ENCODE measurements at regions not wholly inside any gene's neighbourhood (a gene's known extent, or its start where the extent isn't known, plus 50 kb on each side); places are given as distances from the start of the nearest gene placed in this dataset.

DNA sequence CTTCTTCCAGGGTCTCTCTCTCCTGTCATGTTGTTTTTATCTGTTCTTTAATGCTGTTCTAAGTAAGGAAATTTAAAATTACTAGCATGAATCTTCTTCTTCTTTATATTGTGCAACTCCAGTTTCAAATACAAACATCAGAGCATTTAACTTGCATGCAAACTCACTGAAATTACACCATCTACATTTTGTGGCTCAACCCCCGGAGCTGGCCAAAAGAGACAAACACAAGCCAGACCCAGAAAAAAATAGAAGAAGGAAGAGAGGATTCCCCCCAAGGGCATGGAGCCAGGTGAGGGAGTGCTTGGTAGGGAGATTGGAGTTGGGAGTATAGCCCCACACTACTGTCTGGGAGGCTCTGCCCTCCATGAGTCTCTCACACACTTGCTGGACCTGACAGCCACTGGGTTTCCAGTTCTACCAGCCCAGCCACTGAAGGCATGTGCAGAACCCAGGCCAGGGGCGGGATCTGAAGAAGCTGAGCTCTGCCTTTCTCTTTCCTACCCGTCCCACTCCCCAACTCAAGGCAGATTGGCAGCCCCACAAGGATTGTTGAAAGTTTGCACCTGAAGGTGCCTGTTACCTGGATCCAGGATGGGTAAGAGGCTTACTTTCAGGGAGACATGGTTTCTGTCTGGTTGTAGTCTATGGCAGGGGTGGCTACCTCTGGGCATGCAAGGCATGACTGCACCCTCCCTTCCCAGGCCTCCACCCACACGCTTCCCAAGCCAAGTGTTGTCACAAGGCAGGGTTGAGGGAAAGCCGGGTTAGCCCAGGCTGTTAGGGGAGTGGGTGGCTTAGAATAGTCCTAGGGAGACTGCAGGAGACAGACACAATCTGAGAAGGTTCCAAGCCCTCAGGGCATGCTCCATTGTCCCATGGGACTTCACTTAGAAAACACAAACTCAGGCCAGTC is 297.2 kb downstream of the TGFB2 start:
- TF ChIP-seq, protein P1, sequence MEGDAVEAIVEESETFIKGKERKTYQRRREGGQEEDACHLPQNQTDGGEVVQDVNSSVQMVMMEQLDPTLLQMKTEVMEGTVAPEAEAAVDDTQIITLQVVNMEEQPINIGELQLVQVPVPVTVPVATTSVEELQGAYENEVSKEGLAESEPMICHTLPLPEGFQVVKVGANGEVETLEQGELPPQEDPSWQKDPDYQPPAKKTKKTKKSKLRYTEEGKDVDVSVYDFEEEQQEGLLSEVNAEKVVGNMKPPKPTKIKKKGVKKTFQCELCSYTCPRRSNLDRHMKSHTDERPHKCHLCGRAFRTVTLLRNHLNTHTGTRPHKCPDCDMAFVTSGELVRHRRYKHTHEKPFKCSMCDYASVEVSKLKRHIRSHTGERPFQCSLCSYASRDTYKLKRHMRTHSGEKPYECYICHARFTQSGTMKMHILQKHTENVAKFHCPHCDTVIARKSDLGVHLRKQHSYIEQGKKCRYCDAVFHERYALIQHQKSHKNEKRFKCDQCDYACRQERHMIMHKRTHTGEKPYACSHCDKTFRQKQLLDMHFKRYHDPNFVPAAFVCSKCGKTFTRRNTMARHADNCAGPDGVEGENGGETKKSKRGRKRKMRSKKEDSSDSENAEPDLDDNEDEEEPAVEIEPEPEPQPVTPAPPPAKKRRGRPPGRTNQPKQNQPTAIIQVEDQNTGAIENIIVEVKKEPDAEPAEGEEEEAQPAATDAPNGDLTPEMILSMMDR (IDR thresholded peaks at IDR 0.05) = no peak
- Histone ChIP-seq H3K4me1 (no peaks in the 10 kb centered on the region), H3K27ac (no peak overlapping the region), H3K4me3 (no peak overlapping the region), H3K36me3 (no peaks in the 10 kb centered on the region), H3K9me3 (no peaks in the 10 kb centered on the region), H3K27me3 (no peaks in the 10 kb centered on the region)
- DNase-seq = no peak
- intact Hi-C loops (cut with DNase I) = no loop called here
- ATAC-seq = peak; percentile 42

DNA sequence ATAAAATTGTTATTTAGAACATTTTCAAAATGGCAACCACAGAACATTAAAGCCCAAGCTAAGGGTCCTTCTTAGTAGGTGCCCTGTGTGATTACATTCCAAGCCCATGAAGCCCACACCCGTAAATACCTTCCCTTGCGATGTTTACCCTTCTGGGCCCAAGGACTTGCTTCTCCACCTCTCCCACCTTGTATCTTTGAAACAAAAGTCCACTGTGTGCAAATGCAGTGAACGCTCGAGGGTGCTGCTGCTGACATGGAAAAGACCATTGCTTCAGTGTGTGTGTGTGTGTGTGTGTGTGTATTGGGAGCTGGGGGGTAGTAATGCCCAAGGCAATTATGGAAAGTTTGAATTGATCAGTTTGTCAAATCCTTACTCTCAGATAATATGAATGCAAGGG is 298.1 kb downstream of the TGFB2 start:
- Histone ChIP-seq H3K36me3 (no peaks in the 10 kb centered on the region), H3K4me1 (no peaks in the 10 kb centered on the region), H3K27ac (no peak overlapping the region), H3K9me3 (no peaks in the 10 kb centered on the region), H3K27me3 (no peaks in the 10 kb centered on the region), H3K4me3 (no peak overlapping the region)
- TF ChIP-seq, protein P1 (IDR thresholded peaks at IDR 0.05) = no peak
- DNase-seq (no peak), ATAC-seq (no peak)
- intact Hi-C loops (cut with DNase I) = no loop called here

DNA sequence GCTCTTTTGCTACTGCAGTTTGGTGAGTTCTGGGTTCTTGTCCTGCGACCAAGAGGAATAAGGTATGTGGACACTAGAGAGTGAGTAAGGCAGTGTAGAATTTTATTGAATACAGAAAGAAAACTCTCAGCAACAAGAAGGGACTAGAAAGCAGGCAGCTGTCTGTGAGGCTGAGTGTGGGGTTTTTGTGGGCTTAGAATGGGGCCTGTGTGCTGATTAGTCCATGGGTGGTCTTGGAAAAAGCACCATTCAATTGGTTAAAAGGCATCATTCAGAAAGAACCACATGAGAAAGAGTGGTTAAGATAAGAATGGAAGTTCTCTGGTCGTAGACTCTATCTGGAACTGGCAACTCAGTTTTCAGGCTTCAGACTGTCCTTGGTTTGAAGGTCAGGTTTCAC is 298.8 kb downstream of the TGFB2 start:
- Histone ChIP-seq H3K36me3 (no peaks in the 10 kb centered on the region), H3K27me3 (no peaks in the 10 kb centered on the region), H3K4me3 (no peak overlapping the region), H3K9me3 (no peaks in the 10 kb centered on the region), H3K4me1 (no peaks in the 10 kb centered on the region), H3K27ac (no peak overlapping the region)
- intact Hi-C loops (cut with DNase I) = no loop called here
- no peak for DNase-seq
- ATAC-seq = no peak
- TF ChIP-seq, protein P1 (IDR thresholded peaks at IDR 0.05) = no peak

DNA sequence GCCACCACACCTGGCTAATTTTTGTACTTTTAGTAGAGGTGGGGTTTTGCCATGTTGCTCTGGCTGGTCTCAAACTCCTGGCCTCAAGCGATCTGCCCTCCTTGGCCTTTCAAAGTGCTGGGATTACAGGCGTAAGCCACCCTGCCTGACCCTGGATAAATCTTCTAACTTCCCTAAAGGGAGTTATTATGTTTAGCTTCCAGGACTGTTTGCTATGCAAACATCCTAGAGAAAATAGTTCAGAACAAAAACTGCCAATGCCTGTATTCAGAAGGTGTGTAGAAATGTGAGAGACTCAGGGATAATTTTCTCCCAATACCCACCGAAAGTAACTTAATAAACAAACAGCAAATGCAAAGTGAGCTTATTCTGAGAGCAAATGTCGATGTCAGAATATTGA is 301.2 kb downstream of the TGFB2 start:
- no peak overlapping the region for H3K27ac ChIP-seq
- ATAC-seq = no peak

DNA sequence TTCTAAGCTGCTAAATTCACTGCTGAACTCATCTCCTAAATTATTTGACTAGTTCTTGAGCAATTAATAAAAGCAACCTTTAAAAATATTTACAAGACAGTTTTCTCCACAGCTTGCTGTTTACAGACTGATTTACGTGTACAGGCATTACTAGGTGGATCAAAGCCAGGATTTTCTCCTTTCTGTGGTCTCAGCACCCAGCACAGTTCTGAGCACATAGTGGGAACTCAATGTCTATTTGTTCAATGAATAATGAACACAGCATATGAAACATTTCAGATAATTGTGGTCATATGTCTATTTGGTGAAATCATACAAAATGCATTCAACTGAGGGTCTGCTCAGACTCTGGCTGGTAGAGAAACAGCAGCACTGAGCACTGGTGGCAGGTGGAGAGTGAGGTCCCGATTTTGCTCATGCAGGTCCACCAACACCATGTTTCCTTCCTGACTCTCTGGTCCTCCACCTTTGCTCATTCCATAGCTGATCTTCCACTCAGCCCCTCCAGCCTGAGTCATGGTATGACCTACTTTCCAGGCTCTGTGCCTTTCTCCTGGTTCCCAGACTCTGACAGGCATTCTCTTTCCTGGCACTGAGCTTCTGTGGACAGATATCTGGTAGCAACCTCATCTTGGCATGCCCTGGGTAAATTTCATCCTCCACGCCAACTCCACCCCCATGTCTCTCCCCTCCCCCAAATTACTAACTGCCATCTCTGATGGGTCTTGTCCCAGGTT is 311.3 kb downstream of the TGFB2 start:
- no peaks in the 10 kb centered on the region for H3K36me3 ChIP-seq
- H3K27me3 ChIP-seq = no peaks in the 10 kb centered on the region
- DNase-seq (no peak), ATAC-seq (no peak)
- TF ChIP-seq, protein P1 (IDR thresholded peaks at IDR 0.05) = no peak
- H3K27ac ChIP-seq = no peak overlapping the region
- H3K9me3 ChIP-seq = no peaks in the 10 kb centered on the region
- H3K4me1 ChIP-seq = no peaks in the 10 kb centered on the region
- intact Hi-C loops (cut with DNase I) = no loop called here
- H3K4me3 ChIP-seq = no peak overlapping the region

More for the DNA sequence above, 301.2 kb downstream of the TGFB2 start:
- no peaks in the 10 kb centered on the region for H3K9me3 ChIP-seq
- no peaks in the 10 kb centered on the region for H3K27me3 ChIP-seq
- H3K4me3 ChIP-seq = no peak overlapping the region
- DNase-seq = no peak
- TF ChIP-seq, protein P1 (IDR thresholded peaks at IDR 0.05) = no peak
- intact Hi-C loops (cut with DNase I) = no loop called here
- H3K4me1 ChIP-seq = no peaks in the 10 kb centered on the region
- H3K36me3 ChIP-seq = no peaks in the 10 kb centered on the region
